ENCODE measurements at regions not wholly inside any gene's neighbourhood (a gene's known extent, or its start where the extent isn't known, plus 50 kb on each side); places are given as distances from the start of the nearest gene placed in this dataset.

DNA sequence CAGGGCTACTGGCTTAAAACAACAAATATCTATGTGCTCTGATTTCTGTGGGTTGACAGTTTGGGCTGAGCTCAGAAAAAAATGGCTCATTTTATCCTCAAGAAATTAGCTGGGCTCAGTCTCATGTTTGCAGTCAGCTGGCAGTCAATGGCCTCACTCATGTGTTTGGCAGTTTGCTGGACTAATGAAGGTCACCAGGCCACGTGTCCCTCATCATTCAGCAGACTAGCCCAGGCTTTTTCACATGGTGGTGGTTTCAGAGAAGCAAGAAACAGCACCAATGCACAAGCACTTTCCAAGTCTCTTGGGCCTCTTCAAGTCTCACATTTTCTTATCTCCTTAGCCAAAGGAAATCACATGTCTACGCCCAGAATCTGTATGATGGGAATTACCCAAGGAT, 478.3 kb upstream of the PPP2R3A start:
- H3K9ac ChIP-seq (ENCODE audit: insufficient read depth in 1 of 2, low read depth in 2 of 2, low read length in 2 of 2) = no peak overlapping the region
- no TSS peak for BruUV-seq (replicated peaks)
- intact Hi-C loops (cut with micrococcal nuclease) = no loop called here
- H3K79me2 ChIP-seq (ENCODE audit: control insufficient read depth, insufficient read depth, low read length) = no peaks in the 10 kb centered on the region
- ATAC-seq = no peak
- FAIRE-seq = no peak
- H3K9me3 ChIP-seq (replicated peaks; ENCODE audit: control insufficient read depth, insufficient read depth, low read depth, low read length) = no peaks in the 10 kb centered on the region
- no peak overlapping the region for H3K27ac ChIP-seq (ENCODE audit: extremely low read depth, low read depth, low read length)
- in situ Hi-C loops (cut with MboI) = no loop called here
- ChIA-PET CTCF (ENCODE audit: low intra/inter-chr PET ratio) (no interaction called here), POLR2A (no interaction called here)
- no peak overlapping the region for H3K4me3 ChIP-seq
- no peak for TF ChIP-seq MCM5 (IDR thresholded peaks at IDR 0.05; ENCODE audit: low read depth)
- no peak for TF ChIP-seq CXXC5 (CRISPR knock-in tag; IDR thresholded peaks at IDR 0.05)
- no peak for TF ChIP-seq MBD1 (CRISPR knock-in tag; IDR thresholded peaks at IDR 0.05)
- TF ChIP-seq TAF9B (IDR thresholded peaks at IDR 0.05; ENCODE audit: partially characterized antibody) = no peak
- TF ChIP-seq ETV1 (tag; conservative IDR thresholded peaks at IDR 0.05; ENCODE audit: low read depth) = no peak
- no peak overlapping the region for H2AFZ ChIP-seq (ENCODE audit: low read depth, low read length)
- H3K4me1 ChIP-seq (replicated peaks in 1 of 2; ENCODE audit: control insufficient read depth in 2 of 2, insufficient read depth in 2 of 2, low read length in 2 of 2) = no peaks in the 10 kb centered on the region
- no peaks in the 10 kb centered on the region; a peak in 1 of 5 replicates for H3K27me3 ChIP-seq (ENCODE audit: control insufficient read depth in 2 of 2, insufficient read depth in 2 of 2, low read length in 2 of 2)
- H3K9me1 ChIP-seq (ENCODE audit: control insufficient read depth, insufficient read depth, low read length) = no peaks in the 10 kb centered on the region
- H3K4me2 ChIP-seq (ENCODE audit: insufficient read depth, low read length) = no peak overlapping the region
- H3K36me3 ChIP-seq (ENCODE audit: control insufficient read depth, insufficient read depth, low read length) = no peaks in the 10 kb centered on the region
- H4K20me1 ChIP-seq (replicated peaks; ENCODE audit: control insufficient read depth, insufficient read depth, low read length) = no peaks in the 10 kb centered on the region
- WGBS (ENCODE audit: insufficient coverage, low coverage, missing lambda C conversion rate) = 0% methylated on average over 2 of the region's 2 CpGs
- no peak for DNase-seq (ENCODE audit: extremely low read depth in 1 of 4, low spot score in 3 of 4)

Measured in K562 (cell line).